ENCODE measurements at regions not wholly inside any gene's neighbourhood (a gene's known extent, or its start where the extent isn't known, plus 50 kb on each side); places are given as distances from the start of the nearest gene placed in this dataset.

GRCh38 chr5:167339205-167339604 lies 952.2 kb upstream of the WWC1 start:
- no peak for TF ChIP-seq CTCF (conservative IDR thresholded peaks at IDR 0.05)
- no peak overlapping the region for H3K27ac ChIP-seq

- no peak for TF ChIP-seq CTCF (conservative IDR thresholded peaks at IDR 0.05)
These were observed 945.0 kb upstream of the WWC1 start for GRCh38 chr5:167346461-167346860.

GRCh38 chr5:167348251-167348926 lies 943.1 kb upstream of the WWC1 start:
- TF ChIP-seq CTCF (conservative IDR thresholded peaks at IDR 0.05): no peak
- H3K27ac ChIP-seq: no peak overlapping the region

More at GRCh38 chr5:167346461-167346860, 945.0 kb upstream of the WWC1 start:
- H3K27ac ChIP-seq: peak overlapping the region; percentile 10; the same call in 1 of the 2 replicates

- no peak for TF ChIP-seq CTCF (conservative IDR thresholded peaks at IDR 0.05)
- no peak overlapping the region for H3K27ac ChIP-seq
These were observed 942.5 kb upstream of the WWC1 start for GRCh38 chr5:167348980-167349379.

GRCh38 chr5:167351316-167351715 lies 940.1 kb upstream of the WWC1 start:
- H3K27ac ChIP-seq: no peak overlapping the region
- TF ChIP-seq CTCF (conservative IDR thresholded peaks at IDR 0.05): no peak

- TF ChIP-seq CTCF (conservative IDR thresholded peaks at IDR 0.05): no peak
- H3K27ac ChIP-seq: no peak overlapping the region
These were observed 938.6 kb upstream of the WWC1 start for GRCh38 chr5:167352801-167353200.

- no peak overlapping the region for H3K27ac ChIP-seq
These were observed 936.1 kb upstream of the WWC1 start for GRCh38 chr5:167355346-167355745.

More at GRCh38 chr5:167355346-167355745, 936.1 kb upstream of the WWC1 start:
- TF ChIP-seq CTCF (conservative IDR thresholded peaks at IDR 0.05): no peak
